WTC11 (cell line): ENCODE measurements at regions not wholly inside any gene's neighbourhood (a gene's known extent, or its start where the extent isn't known, plus 50 kb on each side); places are given as distances from the start of the nearest gene placed in this dataset.

Experiments used
- ATAC-seq: fragments of 200-7000 bp; cut with Tn5 transposase; 2 replicates; pipeline ENCODE4 v1.10.0; 2021; ENCODE audit warnings: mild to moderate bottlenecking, moderate library complexity
- CTCF ChIA-PET: fragments of 300-600 bp; sonication (Branson Sonifier 250); formaldehyde crosslinking; loops from one replicate; lab custom pipeline; 2021; ENCODE audit warnings: antibody characterized with exemption; lab: Charles Lee
- POLR2A ChIA-PET: fragments of 350-600 bp; sonication (Branson Sonifier 250); formaldehyde crosslinking; loops from one replicate; lab custom pipeline; 2021; ENCODE audit warnings: antibody characterized with exemption; lab: Charles Lee
- DNase-seq: peaks from one replicate; pipeline ENCODE4 v3.0.0; 2021; ENCODE audit warnings: low spot score
- H3K27ac Mint-ChIP-seq: 2 replicates; pipeline ENCODE4 v1.8.0; 2021; ENCODE audit warnings: mixed read lengths
- H3K27me3 Mint-ChIP-seq: 2 replicates; pipeline ENCODE4 v1.8.0; 2021; ENCODE audit warnings: low read depth, mild to moderate bottlenecking, moderate library complexity, mixed read lengths
- H3K36me3 Mint-ChIP-seq: 2 replicates; pipeline ENCODE4 v1.8.0; 2021; ENCODE audit warnings: mixed read lengths
- H3K4me1 Mint-ChIP-seq: 2 replicates; pipeline ENCODE4 v1.8.0; 2022; ENCODE audit warnings: mixed read lengths
- H3K4me3 Mint-ChIP-seq: 2 replicates; pipeline ENCODE4 v1.8.0; 2021; ENCODE audit warnings: mild to moderate bottlenecking, moderate library complexity, mixed read lengths
- H3K9me3 Mint-ChIP-seq: 2 replicates; pipeline ENCODE4 v1.8.0; 2021; ENCODE audit warnings: mixed read lengths
- ATF3 ChIP-seq: sonication (generic); formaldehyde crosslinking; conservative IDR thresholded peaks from 2 replicates; pipeline ENCODE4 v1.8.1; 2022; ENCODE audit warnings: mild to moderate bottlenecking, missing genetic modification reagents
- ATF6 ChIP-seq: sonication (generic); formaldehyde crosslinking; IDR thresholded peaks from 2 replicates; pipeline ENCODE4 v1.8.1; 2023; ENCODE audit warnings: mild to moderate bottlenecking, missing genetic modification reagents
- CREB1 ChIP-seq: sonication (generic); formaldehyde crosslinking; IDR thresholded peaks from 2 replicates; pipeline ENCODE4 v1.8.0; 2023; ENCODE audit warnings: mild to moderate bottlenecking, missing genetic modification reagents
- E2F5 ChIP-seq: sonication (generic); formaldehyde crosslinking; IDR thresholded peaks from 2 replicates; pipeline ENCODE4 v1.8.1; 2022; ENCODE audit warnings: mild to moderate bottlenecking, moderate library complexity, missing genetic modification reagents
- ELF4 ChIP-seq: sonication (generic); formaldehyde crosslinking; IDR thresholded peaks from 2 replicates; pipeline ENCODE4 v1.8.1; 2022; ENCODE audit warnings: low read depth, mild to moderate bottlenecking, moderate library complexity, missing genetic modification reagents
- GTF2I ChIP-seq: fragments of 250-450 bp; sonication (Bioruptor Pico); conservative IDR thresholded peaks from 2 replicates; pipeline ENCODE4 v1.4.0; 2021; ENCODE audit warnings: mild to moderate bottlenecking
- HMGA2 ChIP-seq: fragments of 250-450 bp; sonication (Bioruptor Pico); IDR thresholded peaks from 2 replicates; pipeline ENCODE4 v1.4.0; 2021; ENCODE audit warnings: mild to moderate bottlenecking, moderate library complexity
- JAZF1 ChIP-seq: fragments of 250-450 bp; sonication (Bioruptor Pico); IDR thresholded peaks from 2 replicates; pipeline ENCODE4 v1.9.0; 2021; ENCODE audit warnings: moderate library complexity, mild to moderate bottlenecking, inconsistent platforms
- NR2C2 ChIP-seq: sonication (generic); formaldehyde crosslinking; IDR thresholded peaks from 2 replicates; pipeline ENCODE4 v1.8.0; 2022; ENCODE audit warnings: mild to moderate bottlenecking, missing genetic modification reagents
- RORB ChIP-seq: fragments of 250-450 bp; sonication (Bioruptor Pico); IDR thresholded peaks from 2 replicates; pipeline ENCODE4 v1.9.0; 2021; ENCODE audit warnings: mild to moderate bottlenecking
- SMAD4 ChIP-seq: sonication (generic); formaldehyde crosslinking; IDR thresholded peaks from 2 replicates; pipeline ENCODE4 v1.8.0; 2022; ENCODE audit warnings: mild to moderate bottlenecking, missing genetic modification reagents
- USF1 ChIP-seq: sonication (generic); formaldehyde crosslinking; IDR thresholded peaks from 2 replicates; pipeline ENCODE4 v1.8.0; 2022; ENCODE audit warnings: mild to moderate bottlenecking, missing genetic modification reagents
- ZBTB43 ChIP-seq: sonication (generic); formaldehyde crosslinking; IDR thresholded peaks from 2 replicates; pipeline ENCODE4 v1.8.1; 2023; ENCODE audit warnings: mild to moderate bottlenecking, missing genetic modification reagents
- ZNF425 ChIP-seq: fragments of 250-450 bp; sonication (Bioruptor Pico); conservative IDR thresholded peaks from 2 replicates; pipeline ENCODE4 v1.9.0; 2021; ENCODE audit warnings: mild to moderate bottlenecking
- ZSCAN18 ChIP-seq: fragments of 250-450 bp; sonication (Bioruptor Pico); IDR thresholded peaks from 2 replicates; pipeline ENCODE4 v2.1.2; 2022; ENCODE audit warnings: mild to moderate bottlenecking, moderate library complexity

GRCh38 chr20:60463798-60464197, 505.6 kb downstream of the CDH26 start:
- ATAC-seq = no peak
- ChIA-PET CTCF (interaction anchor here (1.0 kb wide), 1 partner anchor 10 kb away, joined by 4 read pairs; no protein-coding TSS in a partner anchor), POLR2A (no interaction called here)
- Mint-ChIP-seq H3K9me3 (peaks cover 41% of the 10 kb centered on the region), H3K36me3 (peaks cover 4% of the 10 kb centered on the region; the same call in 1 of the 2 replicates), H3K4me1 (0 out of 2 replicates have a peak, but pooled peaks cover 6% of the 10 kb centered on the region), H3K27ac (no peak overlapping the region)
- TF ChIP-seq JAZF1 (CRISPR knock-in tag) (no peak), ZNF425 (CRISPR knock-in tag) (no peak), ATF3 (CRISPR knock-in tag) (no peak), GTF2I (CRISPR knock-in tag) (no peak), NR2C2 (no peak)
- TF ChIP-seq, all 79 proteins: peak for 0
- H3K4me3 Mint-ChIP-seq = no peak overlapping the region
- no peak for DNase-seq
- H3K27me3 Mint-ChIP-seq = peaks cover 54% of the 10 kb centered on the region

- peaks cover 58% of the 10 kb centered on the region for H3K27me3 Mint-ChIP-seq
- H3K9me3 Mint-ChIP-seq = peaks cover 42% of the 10 kb centered on the region
- ChIA-PET CTCF (no interaction called here), POLR2A (no interaction called here)
- 0 out of 2 replicates have a peak, but pooled peaks cover 6% of the 10 kb centered on the region for H3K4me1 Mint-ChIP-seq
- H3K4me3 Mint-ChIP-seq = no peak overlapping the region
- ATAC-seq = no peak
- no peak overlapping the region for H3K27ac Mint-ChIP-seq
- TF ChIP-seq HMGA2 (CRISPR knock-in tag) (no peak), RORB (CRISPR knock-in tag) (no peak), SMAD4 (no peak), CREB1 (no peak), USF1 (CRISPR knock-in tag) (no peak), ATF6 (CRISPR knock-in tag) (no peak)
- H3K36me3 Mint-ChIP-seq = peaks cover 7% of the 10 kb centered on the region; the same call in 1 of the 2 replicates
- no peak for DNase-seq
These were observed 507.2 kb downstream of the CDH26 start for GRCh38 chr20:60465439-60465838.

- H3K4me3 Mint-ChIP-seq = no peak overlapping the region
- DNase-seq = no peak
- H3K27me3 Mint-ChIP-seq = peaks cover 58% of the 10 kb centered on the region
- ChIA-PET POLR2A (no interaction called here), CTCF (interaction anchor here (1.0 to 1.5 kb wide), 2 partner anchors 12 to 249 kb away, joined by 3 read pairs; no protein-coding TSS in a partner anchor)
- peaks cover 7% of the 10 kb centered on the region; the same call in 1 of the 2 replicates for H3K36me3 Mint-ChIP-seq
- 0 out of 2 replicates have a peak, but pooled peaks cover 6% of the 10 kb centered on the region for H3K4me1 Mint-ChIP-seq
- no peak for ATAC-seq
- H3K9me3 Mint-ChIP-seq = peaks cover 40% of the 10 kb centered on the region
- no peak overlapping the region for H3K27ac Mint-ChIP-seq
- TF ChIP-seq ELF4 (CRISPR knock-in tag) (no peak), ZNF425 (CRISPR knock-in tag) (no peak), ZSCAN18 (CRISPR knock-in tag) (no peak), GTF2I (CRISPR knock-in tag) (no peak), ZBTB43 (no peak), E2F5 (CRISPR knock-in tag) (no peak), ATF3 (CRISPR knock-in tag) (no peak)
These were observed 507.9 kb downstream of the CDH26 start for GRCh38 chr20:60465993-60466686.
